ENCODE measurements at regions not wholly inside any gene's neighbourhood (a gene's known extent, or its start where the extent isn't known, plus 50 kb on each side); places are given as distances from the start of the nearest gene placed in this dataset.

GRCh38 chr3:66729687-66730393 is 229.0 kb upstream of the LRIG1 start:
- H3K27me3 ChIP-seq (ENCODE audit: control insufficient read depth in 4 of 4, insufficient read depth in 4 of 4, low read length in 3 of 4) = no peaks in the 10 kb centered on the region
- no peaks in the 10 kb centered on the region for H3K9me3 ChIP-seq (ENCODE audit: control insufficient read depth in 4 of 4, low read length in 3 of 4)
- no peak for DNase-seq (ENCODE audit: low spot score)
- TF ChIP-seq YY1 (IDR thresholded peaks at IDR 0.05) (no peak), TAF1 (conservative IDR thresholded peaks at IDR 0.05) (no peak), SP1 (IDR thresholded peaks at IDR 0.05) (no peak), MAX (IDR thresholded peaks at IDR 0.05) (no peak), REST (IDR thresholded peaks at IDR 0.05) (no peak), HNF4A (conservative IDR thresholded peaks at IDR 0.05) (no peak), GABPA (IDR thresholded peaks at IDR 0.05 in 1 of 2, conservative IDR thresholded peaks at IDR 0.05 in 1 of 2) (no peak), EGR1 (IDR thresholded peaks at IDR 0.05; ENCODE audit: low read depth in 2 of 2) (no peak), ZBTB33 (IDR thresholded peaks at IDR 0.05) (no peak), JUND (IDR thresholded peaks at IDR 0.05) (no peak), NR2F2 (IDR thresholded peaks at IDR 0.05) (no peak)
- no peak overlapping the region for H3K9ac ChIP-seq (ENCODE audit: low read depth in 1 of 2, low read length in 2 of 2)
- H3K36me3 ChIP-seq (ENCODE audit: control insufficient read depth in 4 of 4, insufficient read depth in 3 of 4, low read depth in 1 of 4, low read length in 3 of 4) = no peaks in the 10 kb centered on the region
- no peak overlapping the region for H3K4me3 ChIP-seq (ENCODE audit: low read depth in 1 of 3, low read length in 3 of 3)
- no peak overlapping the region for H3K27ac ChIP-seq (ENCODE audit: low read depth in 1 of 2, low read length in 2 of 2)
- H3K4me1 ChIP-seq (ENCODE audit: control insufficient read depth in 4 of 4, insufficient read depth in 4 of 4, low read length in 3 of 4) = no peaks in the 10 kb centered on the region
- WGBS = 57% methylated on average over 2 of the region's 2 CpGs

- 89% methylated on average over 7 of the region's 7 CpGs for WGBS
- TF ChIP-seq GABPA (IDR thresholded peaks at IDR 0.05 in 1 of 2, conservative IDR thresholded peaks at IDR 0.05 in 1 of 2) = no peak
- TF ChIP-seq FOXA1 (IDR thresholded peaks at IDR 0.05) = no peak
- no peak for TF ChIP-seq CTCF (IDR thresholded peaks at IDR 0.05; ENCODE audit: low read depth, low read length, missing input control)
- TF ChIP-seq RAD21 (IDR thresholded peaks at IDR 0.05) = no peak
- TF ChIP-seq REST (IDR thresholded peaks at IDR 0.05) = no peak
- TF ChIP-seq HNF4G (IDR thresholded peaks at IDR 0.05) = no peak
- Histone ChIP-seq H3K9me3 (ENCODE audit: control insufficient read depth in 4 of 4, low read length in 3 of 4) (no peaks in the 10 kb centered on the region), H3K4me1 (ENCODE audit: control insufficient read depth in 4 of 4, insufficient read depth in 4 of 4, low read length in 3 of 4) (no peaks in the 10 kb centered on the region), H3K9ac (ENCODE audit: low read depth in 1 of 2, low read length in 2 of 2) (no peak overlapping the region), H3K27me3 (ENCODE audit: control insufficient read depth in 4 of 4, insufficient read depth in 4 of 4, low read length in 3 of 4) (no peaks in the 10 kb centered on the region), H3K36me3 (ENCODE audit: control insufficient read depth in 4 of 4, insufficient read depth in 3 of 4, low read depth in 1 of 4, low read length in 3 of 4) (no peaks in the 10 kb centered on the region), H3K4me3 (ENCODE audit: low read depth in 1 of 3, low read length in 3 of 3) (no peak overlapping the region), H3K27ac (ENCODE audit: low read depth in 1 of 2, low read length in 2 of 2) (no peak overlapping the region)
- no peak for DNase-seq (ENCODE audit: low spot score)
Measured at GRCh38 chr3:66738625-66739365, 238.0 kb upstream of the LRIG1 start.

Data from liver (tissue), 8 donors.